ENCODE measurements at regions not wholly inside any gene's neighbourhood (a gene's known extent, or its start where the extent isn't known, plus 50 kb on each side); places are given as distances from the start of the nearest gene placed in this dataset.

DNA sequence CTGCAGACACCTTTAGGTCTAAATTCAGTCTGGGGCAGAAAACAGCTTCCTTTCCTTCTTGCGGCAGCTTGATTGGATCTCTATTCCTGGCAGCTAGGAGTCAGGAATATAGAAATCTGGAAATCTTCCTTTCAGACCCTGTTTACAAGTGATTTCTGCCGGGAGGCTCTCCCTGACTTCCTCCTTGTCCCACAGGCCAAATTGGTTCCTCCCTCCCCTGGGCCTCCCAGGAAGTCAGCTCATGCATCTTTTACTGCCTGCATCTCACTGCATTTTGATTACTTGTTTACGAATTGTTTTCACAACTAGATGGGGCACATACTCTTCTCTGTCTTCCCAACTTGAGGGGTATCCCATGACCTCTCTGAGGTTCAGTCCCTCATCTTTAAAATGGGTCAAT is 206.3 kb downstream of the MAF start:
- H3K9me3 ChIP-seq, result no peaks in the 10 kb centered on the region
- no peaks in the 10 kb centered on the region for H3K4me1 ChIP-seq
- DNase-seq, result no peak
- H3K36me3 ChIP-seq (ENCODE audit: control insufficient read depth, insufficient read depth, low read length), result no peaks in the 10 kb centered on the region
- H3K4me3 ChIP-seq (ENCODE audit: low read depth, low read length), result no peak overlapping the region
- Mint-ChIP-seq H3K4me1 (ENCODE audit: low read depth, unreplicated experiment) (no peaks in the 10 kb centered on the region), H3K4me3 (ENCODE audit: unreplicated experiment) (no peak overlapping the region), H3K9me3 (ENCODE audit: unreplicated experiment) (no peaks in the 10 kb centered on the region), H3K27me3 (ENCODE audit: insufficient read depth, unreplicated experiment) (peaks cover 16% of the 10 kb centered on the region), H3K36me3 (ENCODE audit: insufficient read depth, unreplicated experiment) (no peaks in the 10 kb centered on the region), H3K27ac (ENCODE audit: unreplicated experiment) (no peak overlapping the region)
- ChIA-PET CTCF (no interaction called here), POLR2A (no interaction called here)
- intact Hi-C loops (cut with micrococcal nuclease; ENCODE audit: unreplicated experiment), result no loop called here
- H3K27me3 ChIP-seq (replicated peaks; ENCODE audit: control insufficient read depth, insufficient read depth, low read length), result no peaks in the 10 kb centered on the region; the same call in 1 of the 2 replicates
- TF ChIP-seq, protein P1, sequence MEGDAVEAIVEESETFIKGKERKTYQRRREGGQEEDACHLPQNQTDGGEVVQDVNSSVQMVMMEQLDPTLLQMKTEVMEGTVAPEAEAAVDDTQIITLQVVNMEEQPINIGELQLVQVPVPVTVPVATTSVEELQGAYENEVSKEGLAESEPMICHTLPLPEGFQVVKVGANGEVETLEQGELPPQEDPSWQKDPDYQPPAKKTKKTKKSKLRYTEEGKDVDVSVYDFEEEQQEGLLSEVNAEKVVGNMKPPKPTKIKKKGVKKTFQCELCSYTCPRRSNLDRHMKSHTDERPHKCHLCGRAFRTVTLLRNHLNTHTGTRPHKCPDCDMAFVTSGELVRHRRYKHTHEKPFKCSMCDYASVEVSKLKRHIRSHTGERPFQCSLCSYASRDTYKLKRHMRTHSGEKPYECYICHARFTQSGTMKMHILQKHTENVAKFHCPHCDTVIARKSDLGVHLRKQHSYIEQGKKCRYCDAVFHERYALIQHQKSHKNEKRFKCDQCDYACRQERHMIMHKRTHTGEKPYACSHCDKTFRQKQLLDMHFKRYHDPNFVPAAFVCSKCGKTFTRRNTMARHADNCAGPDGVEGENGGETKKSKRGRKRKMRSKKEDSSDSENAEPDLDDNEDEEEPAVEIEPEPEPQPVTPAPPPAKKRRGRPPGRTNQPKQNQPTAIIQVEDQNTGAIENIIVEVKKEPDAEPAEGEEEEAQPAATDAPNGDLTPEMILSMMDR (IDR thresholded peaks at IDR 0.05; ENCODE audit: insufficient read depth in 1 of 2, low read depth in 1 of 2, low read length in 1 of 2, severe bottlenecking in 1 of 2, unreplicated experiment in 1 of 2), result no peak
- no TSS peak for BruUV-seq (replicated peaks)

DNA sequence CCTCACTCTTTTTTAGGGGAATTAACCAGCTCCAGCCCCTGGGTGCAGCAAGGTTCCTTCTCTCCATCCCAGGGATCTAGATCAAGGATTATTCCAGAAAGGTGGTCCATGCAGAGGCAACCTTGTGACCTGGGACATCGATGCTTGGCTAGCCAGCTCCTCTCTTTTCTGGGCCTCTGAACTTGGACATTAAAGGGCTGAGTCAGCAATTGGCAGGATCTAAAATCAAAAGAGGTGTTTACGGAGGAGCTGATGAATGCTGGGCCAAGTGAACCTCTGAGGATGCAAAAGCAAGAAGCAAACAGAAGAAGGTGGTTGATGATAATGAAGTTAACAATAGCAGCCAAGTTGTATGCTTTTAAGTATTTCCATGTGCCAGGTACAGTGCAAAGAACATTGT is 207.0 kb downstream of the MAF start:
- no TSS peak for BruUV-seq (replicated peaks)
- peaks cover 3% of the 10 kb centered on the region for H3K4me1 ChIP-seq
- no peaks in the 10 kb centered on the region for H3K36me3 ChIP-seq (ENCODE audit: control insufficient read depth, insufficient read depth, low read length)
- Mint-ChIP-seq H3K27ac (ENCODE audit: unreplicated experiment) (no peak overlapping the region), H3K4me3 (ENCODE audit: unreplicated experiment) (no peak overlapping the region), H3K27me3 (ENCODE audit: insufficient read depth, unreplicated experiment) (peaks cover 16% of the 10 kb centered on the region), H3K4me1 (ENCODE audit: low read depth, unreplicated experiment) (peaks cover 2% of the 10 kb centered on the region), H3K36me3 (ENCODE audit: insufficient read depth, unreplicated experiment) (no peaks in the 10 kb centered on the region), H3K9me3 (ENCODE audit: unreplicated experiment) (no peaks in the 10 kb centered on the region)
- no peak overlapping the region for H3K4me3 ChIP-seq (ENCODE audit: low read depth, low read length)
- CTCF ChIA-PET, result no interaction called here
- no peak for DNase-seq
- H3K27me3 ChIP-seq (replicated peaks; ENCODE audit: control insufficient read depth, insufficient read depth, low read length), result no peaks in the 10 kb centered on the region; the same call in 1 of the 2 replicates
- TF ChIP-seq, protein P1 (IDR thresholded peaks at IDR 0.05; ENCODE audit: insufficient read depth in 1 of 2, low read depth in 1 of 2, low read length in 1 of 2, severe bottlenecking in 1 of 2, unreplicated experiment in 1 of 2), result no peak
- intact Hi-C loops (cut with micrococcal nuclease; ENCODE audit: unreplicated experiment), result no loop called here
- no peaks in the 10 kb centered on the region for H3K9me3 ChIP-seq
- POLR2A ChIA-PET, result no interaction called here

DNA sequence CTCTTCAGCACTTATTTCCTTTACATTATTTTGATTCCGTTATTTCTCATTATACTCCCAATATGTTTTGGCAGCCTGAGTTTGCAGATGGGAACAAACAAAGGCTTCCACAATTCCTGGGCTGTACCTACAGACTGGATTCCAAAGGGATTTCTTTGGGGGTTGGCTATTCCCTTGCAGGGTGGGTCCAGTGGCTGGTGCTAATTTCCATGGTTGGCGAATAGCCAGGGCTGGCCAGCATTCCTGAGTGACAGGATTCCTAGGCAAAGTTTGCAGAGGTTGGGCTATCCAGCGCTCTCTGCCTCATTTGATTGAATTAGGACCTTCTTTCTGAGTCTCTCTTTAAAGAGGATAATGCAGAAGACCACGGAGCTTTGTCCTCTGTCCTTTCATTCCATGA is 207.4 kb downstream of the MAF start:
- Histone ChIP-seq H3K27me3 (replicated peaks; ENCODE audit: control insufficient read depth, insufficient read depth, low read length) (no peaks in the 10 kb centered on the region), H3K4me1 (peaks cover 7% of the 10 kb centered on the region), H3K36me3 (ENCODE audit: control insufficient read depth, insufficient read depth, low read length) (no peaks in the 10 kb centered on the region), H3K4me3 (ENCODE audit: low read depth, low read length) (no peak overlapping the region), H3K9me3 (no peaks in the 10 kb centered on the region)
- POLR2A ChIA-PET, result no interaction called here
- Mint-ChIP-seq H3K4me3 (ENCODE audit: unreplicated experiment) (no peak overlapping the region), H3K27ac (ENCODE audit: unreplicated experiment) (no peak overlapping the region), H3K27me3 (ENCODE audit: insufficient read depth, unreplicated experiment) (peaks cover 16% of the 10 kb centered on the region), H3K9me3 (ENCODE audit: unreplicated experiment) (no peaks in the 10 kb centered on the region), H3K36me3 (ENCODE audit: insufficient read depth, unreplicated experiment) (no peaks in the 10 kb centered on the region), H3K4me1 (ENCODE audit: low read depth, unreplicated experiment) (peaks cover 6% of the 10 kb centered on the region)
- intact Hi-C loops (cut with micrococcal nuclease; ENCODE audit: unreplicated experiment), result no loop called here
- no peak for DNase-seq
- CTCF ChIA-PET, result no interaction called here
- no TSS peak for BruUV-seq (replicated peaks)
- TF ChIP-seq, protein P1 (IDR thresholded peaks at IDR 0.05; ENCODE audit: insufficient read depth in 1 of 2, low read depth in 1 of 2, low read length in 1 of 2, severe bottlenecking in 1 of 2, unreplicated experiment in 1 of 2), result no peak
